ENCODE measurements at regions not wholly inside any gene's neighbourhood (a gene's known extent, or its start where the extent isn't known, plus 50 kb on each side); places are given as distances from the start of the nearest gene placed in this dataset.

DNA sequence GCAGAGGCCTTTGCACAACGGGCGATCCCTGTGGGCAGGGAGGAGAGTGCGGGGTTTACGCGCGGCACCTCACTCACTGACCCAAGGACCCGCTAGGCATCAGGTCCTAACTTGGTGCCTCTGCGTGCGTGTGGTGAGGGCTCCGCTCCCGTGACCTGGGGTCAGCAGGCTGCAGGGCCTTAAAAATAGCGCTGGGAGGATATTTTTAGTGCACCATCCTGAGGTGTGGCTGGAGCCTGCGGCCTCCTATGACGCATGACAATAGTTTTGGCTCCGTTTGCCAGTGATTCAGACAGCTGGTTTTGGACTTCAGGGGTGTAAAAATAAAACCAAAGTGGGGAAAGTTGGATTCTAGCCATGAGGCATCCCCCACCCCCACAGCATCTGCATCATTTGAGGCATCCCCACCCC lies 139.0 kb downstream of the FAM43A start:
- ATAC-seq = no peak
- DNase-seq = no peak
- Histone ChIP-seq H3K27ac (no peak overlapping the region), H3K4me1 (no peaks in the 10 kb centered on the region), H3K4me3 (no peak overlapping the region), H3K9me3 (no peaks in the 10 kb centered on the region), H3K27me3 (no peaks in the 10 kb centered on the region), H3K36me3 (no peaks in the 10 kb centered on the region)
- intact Hi-C loops (cut with DNase I) = no loop called here
- TF ChIP-seq, protein P1, sequence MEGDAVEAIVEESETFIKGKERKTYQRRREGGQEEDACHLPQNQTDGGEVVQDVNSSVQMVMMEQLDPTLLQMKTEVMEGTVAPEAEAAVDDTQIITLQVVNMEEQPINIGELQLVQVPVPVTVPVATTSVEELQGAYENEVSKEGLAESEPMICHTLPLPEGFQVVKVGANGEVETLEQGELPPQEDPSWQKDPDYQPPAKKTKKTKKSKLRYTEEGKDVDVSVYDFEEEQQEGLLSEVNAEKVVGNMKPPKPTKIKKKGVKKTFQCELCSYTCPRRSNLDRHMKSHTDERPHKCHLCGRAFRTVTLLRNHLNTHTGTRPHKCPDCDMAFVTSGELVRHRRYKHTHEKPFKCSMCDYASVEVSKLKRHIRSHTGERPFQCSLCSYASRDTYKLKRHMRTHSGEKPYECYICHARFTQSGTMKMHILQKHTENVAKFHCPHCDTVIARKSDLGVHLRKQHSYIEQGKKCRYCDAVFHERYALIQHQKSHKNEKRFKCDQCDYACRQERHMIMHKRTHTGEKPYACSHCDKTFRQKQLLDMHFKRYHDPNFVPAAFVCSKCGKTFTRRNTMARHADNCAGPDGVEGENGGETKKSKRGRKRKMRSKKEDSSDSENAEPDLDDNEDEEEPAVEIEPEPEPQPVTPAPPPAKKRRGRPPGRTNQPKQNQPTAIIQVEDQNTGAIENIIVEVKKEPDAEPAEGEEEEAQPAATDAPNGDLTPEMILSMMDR (IDR thresholded peaks at IDR 0.05) = no peak

DNA sequence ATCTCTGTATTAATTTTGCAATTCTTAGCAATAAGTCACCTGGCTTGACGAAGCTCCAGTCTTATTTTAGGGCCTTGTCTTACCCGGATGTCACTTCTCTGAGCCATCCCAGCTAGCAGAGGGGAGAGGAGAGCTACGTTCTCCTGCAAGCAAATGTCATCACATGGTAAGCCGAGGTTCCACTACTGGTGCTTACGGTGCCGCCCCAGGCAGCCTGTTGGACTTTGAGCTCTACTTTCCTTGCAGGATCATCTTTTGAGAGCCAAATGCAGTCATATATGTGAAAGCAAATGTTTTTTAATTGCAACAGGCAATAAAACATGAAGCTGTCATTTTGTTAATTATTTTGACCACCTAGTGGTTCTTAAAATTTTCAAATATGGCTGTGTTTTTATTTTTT lies 140.9 kb downstream of the FAM43A start:
- intact Hi-C loops (cut with DNase I) = no loop called here
- Histone ChIP-seq H3K4me1 (no peaks in the 10 kb centered on the region), H3K27ac (no peak overlapping the region), H3K9me3 (no peaks in the 10 kb centered on the region), H3K36me3 (no peaks in the 10 kb centered on the region), H3K4me3 (no peak overlapping the region), H3K27me3 (no peaks in the 10 kb centered on the region)
- TF ChIP-seq, protein P1 (IDR thresholded peaks at IDR 0.05) = no peak
- no peak for DNase-seq
- ATAC-seq = no peak

DNA sequence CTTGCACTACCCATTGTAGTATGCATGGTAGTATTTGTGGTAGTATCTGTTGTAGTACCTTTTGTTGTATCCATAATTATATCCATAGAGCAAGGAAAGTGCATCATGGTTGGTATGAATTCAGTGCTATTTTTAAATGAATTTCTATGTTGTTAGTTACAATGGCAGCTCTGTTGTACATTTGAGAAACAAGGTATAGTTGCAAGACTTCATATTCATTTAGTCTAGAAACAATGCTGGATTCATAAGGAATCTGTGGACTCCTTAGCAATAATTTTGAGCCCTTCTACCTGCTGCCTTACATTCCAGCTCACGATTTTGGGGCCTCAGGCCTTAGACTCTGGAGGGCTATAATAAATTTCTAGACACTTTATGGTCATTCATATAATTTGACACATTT lies 141.8 kb downstream of the FAM43A start:
- no peaks in the 10 kb centered on the region for H3K4me1 ChIP-seq
- TF ChIP-seq, protein P1 (IDR thresholded peaks at IDR 0.05) = no peak
- no peak overlapping the region for H3K4me3 ChIP-seq
- H3K9me3 ChIP-seq = no peaks in the 10 kb centered on the region
- H3K27ac ChIP-seq = no peak overlapping the region
- intact Hi-C loops (cut with DNase I) = no loop called here
- no peak for ATAC-seq
- H3K27me3 ChIP-seq = no peaks in the 10 kb centered on the region
- no peaks in the 10 kb centered on the region for H3K36me3 ChIP-seq
- DNase-seq = no peak

DNA sequence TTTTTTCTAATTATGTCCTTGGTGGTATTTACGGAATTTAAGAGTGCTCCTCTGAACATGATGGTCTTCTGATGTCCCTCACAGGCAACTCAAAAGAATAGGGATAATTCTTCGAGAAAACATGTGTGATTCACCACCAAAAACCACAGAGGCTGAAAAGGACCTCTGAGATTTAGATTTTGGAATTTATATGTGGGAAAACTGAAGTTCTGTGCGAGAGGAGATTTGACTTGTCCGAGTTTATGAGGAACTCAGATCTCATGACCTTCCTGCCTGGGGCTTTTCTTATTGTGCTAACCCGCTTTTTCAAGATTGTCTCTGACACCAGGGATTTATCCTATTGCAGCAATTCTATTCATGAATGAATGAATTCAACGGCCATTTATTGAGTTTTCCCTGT lies 142.4 kb downstream of the FAM43A start:
- no peak for DNase-seq
- TF ChIP-seq, protein P1 (IDR thresholded peaks at IDR 0.05) = no peak
- intact Hi-C loops (cut with DNase I) = no loop called here
- no peaks in the 10 kb centered on the region for H3K4me1 ChIP-seq
- H3K4me3 ChIP-seq = no peak overlapping the region
- no peak for ATAC-seq
- H3K36me3 ChIP-seq = no peaks in the 10 kb centered on the region
- no peak overlapping the region for H3K27ac ChIP-seq
- no peaks in the 10 kb centered on the region for H3K27me3 ChIP-seq
- no peaks in the 10 kb centered on the region for H3K9me3 ChIP-seq

DNA sequence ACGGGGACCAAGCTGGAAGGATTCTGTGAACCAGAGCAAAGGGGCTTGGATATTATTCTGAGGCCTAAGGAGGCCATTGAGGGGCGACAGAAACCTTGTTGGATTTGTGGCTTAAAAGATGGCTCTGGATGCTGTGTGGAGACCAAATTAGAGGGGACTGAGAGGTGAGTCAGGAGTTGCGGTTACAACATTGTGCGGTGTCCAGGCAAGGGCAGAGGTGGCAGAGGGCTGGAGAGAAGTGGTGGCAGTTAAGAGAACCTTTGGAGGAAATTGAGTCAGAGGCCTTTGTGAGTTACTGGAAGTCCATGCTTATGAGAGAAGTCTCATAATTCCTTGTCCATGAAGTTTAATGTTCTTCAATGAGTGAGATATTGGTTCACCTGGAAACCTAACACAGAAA lies 143.2 kb downstream of the FAM43A start:
- ATAC-seq (no peak), DNase-seq (no peak)
- H3K27me3 ChIP-seq = no peaks in the 10 kb centered on the region
- no peaks in the 10 kb centered on the region for H3K9me3 ChIP-seq
- H3K36me3 ChIP-seq = no peaks in the 10 kb centered on the region
- TF ChIP-seq, protein P1 (IDR thresholded peaks at IDR 0.05) = no peak
- intact Hi-C loops (cut with DNase I) = no loop called here
- no peak overlapping the region for H3K4me3 ChIP-seq
- no peaks in the 10 kb centered on the region for H3K4me1 ChIP-seq
- H3K27ac ChIP-seq = no peak overlapping the region

DNA sequence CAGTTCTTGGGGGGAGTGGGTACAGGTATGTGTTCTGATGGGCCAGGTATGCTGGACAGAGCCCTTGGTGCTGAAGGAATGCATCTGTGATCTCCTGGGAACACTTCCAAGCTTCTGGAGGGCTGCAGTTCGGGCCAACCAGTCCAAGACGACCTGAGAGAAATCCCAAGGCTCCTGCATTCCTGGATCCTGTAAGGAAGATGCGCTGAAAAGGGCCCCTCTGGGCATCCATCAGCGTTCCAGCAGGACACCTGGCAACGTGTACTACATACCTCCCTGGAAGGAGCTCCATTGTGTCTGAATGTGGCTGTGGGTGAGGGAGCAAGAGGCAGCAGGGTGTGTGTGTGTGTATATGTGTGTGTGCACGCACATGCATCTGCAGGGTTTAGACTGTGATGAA lies 144.7 kb downstream of the FAM43A start:
- DNase-seq = no peak
- H3K4me3 ChIP-seq = no peak overlapping the region
- no peak for ATAC-seq
- H3K4me1 ChIP-seq = no peaks in the 10 kb centered on the region
- H3K27me3 ChIP-seq = no peaks in the 10 kb centered on the region
- intact Hi-C loops (cut with DNase I) = no loop called here
- TF ChIP-seq, protein P1 (IDR thresholded peaks at IDR 0.05) = no peak
- no peaks in the 10 kb centered on the region for H3K9me3 ChIP-seq
- H3K36me3 ChIP-seq = no peaks in the 10 kb centered on the region
- no peak overlapping the region for H3K27ac ChIP-seq
